ENCODE measurements at regions not wholly inside any gene's neighbourhood (a gene's known extent, or its start where the extent isn't known, plus 50 kb on each side); places are given as distances from the start of the nearest gene placed in this dataset.
A peak's percentile ranks its signal among the peaks of the same experiment; 100 is the strongest.

- H3K4me3 ChIP-seq (ENCODE audit: low read depth in 2 of 2, low read length in 1 of 2): no peak overlapping the region
- no peak overlapping the region for H3K27ac ChIP-seq (ENCODE audit: low read depth in 2 of 2, low read length in 1 of 2)
- peaks cover 0 to under 1% of the 10 kb centered on the region in 2 experiments; a peak in 1 of 4 replicates for H3K4me1 ChIP-seq (ENCODE audit: control insufficient read depth in 1 of 2, insufficient read depth in 2 of 2, low read depth in 1 of 2, low read length in 1 of 2)
- WGBS (ENCODE audit: low lambda C conversion rate): 80% methylated on average over 5 of the region's 5 CpGs
- POLR2A ChIA-PET: no interaction called here
- H3F3A ChIP-seq (replicated peaks; ENCODE audit: insufficient read depth): peaks cover 9% of the 10 kb centered on the region
- no peaks in the 10 kb centered on the region for H3K9me2 ChIP-seq
- no peak overlapping the region for H3K4me2 ChIP-seq
- H2AFZ ChIP-seq (ENCODE audit: low read depth): no peak overlapping the region
- no peaks in the 10 kb centered on the region for H3K27me3 ChIP-seq (ENCODE audit: insufficient read depth)
- H4K20me1 ChIP-seq (ENCODE audit: insufficient read depth): no peaks in the 10 kb centered on the region
- TF ChIP-seq USF2 (IDR thresholded peaks at IDR 0.05; ENCODE audit: borderline replicate concordance, low read depth, low read length): no peak
- TF ChIP-seq JUND (IDR thresholded peaks at IDR 0.05): no peak
- no peak for TF ChIP-seq POLR2AphosphoS5 (IDR thresholded peaks at IDR 0.05; ENCODE audit: low read depth, low read length)
- TF ChIP-seq NRF1 (IDR thresholded peaks at IDR 0.05; ENCODE audit: low read depth, low read length): no peak
- TF ChIP-seq RCOR1 (IDR thresholded peaks at IDR 0.05; ENCODE audit: low read length): no peak
- TF ChIP-seq TEAD4 (IDR thresholded peaks at IDR 0.05; ENCODE audit: borderline replicate concordance, insufficient read depth): no peak
- CTCF ChIA-PET: interaction anchor here (0.9 kb wide), 1 partner anchor 25 kb away, joined by 3 read pairs; no protein-coding TSS in a partner anchor
- H3K9ac ChIP-seq: no peak overlapping the region
- H3K79me2 ChIP-seq (ENCODE audit: insufficient read depth): no peaks in the 10 kb centered on the region
- no peaks in the 10 kb centered on the region for H3K9me3 ChIP-seq
- no peaks in the 10 kb centered on the region for H3K36me3 ChIP-seq (replicated peaks in 1 of 2; ENCODE audit: control insufficient read depth in 1 of 2, insufficient read depth in 2 of 2, low read length in 1 of 2)
- DNase-seq: no peak
These were observed 172.9 kb upstream of the ZFHX3 start for GRCh38 chr16:73220836-73221235.

GRCh38 chr16:73219176-73219575 is 171.2 kb upstream of the ZFHX3 start:
- Histone ChIP-seq H3K9ac (no peak overlapping the region), H3F3A (replicated peaks; ENCODE audit: insufficient read depth) (peaks cover 26% of the 10 kb centered on the region), H3K79me2 (ENCODE audit: insufficient read depth) (no peaks in the 10 kb centered on the region), H3K36me3 (replicated peaks in 1 of 2; ENCODE audit: control insufficient read depth in 1 of 2, insufficient read depth in 2 of 2, low read length in 1 of 2) (no peaks in the 10 kb centered on the region), H3K27ac (ENCODE audit: low read depth in 2 of 2, low read length in 1 of 2) (no peak overlapping the region), H3K27me3 (ENCODE audit: insufficient read depth) (no peaks in the 10 kb centered on the region), H3K9me2 (no peaks in the 10 kb centered on the region), H3K4me3 (ENCODE audit: low read depth in 2 of 2, low read length in 1 of 2) (no peak overlapping the region), H4K20me1 (ENCODE audit: insufficient read depth) (no peaks in the 10 kb centered on the region), H2AFZ (ENCODE audit: low read depth) (no peak overlapping the region), H3K4me1 (ENCODE audit: control insufficient read depth in 1 of 2, insufficient read depth in 2 of 2, low read depth in 1 of 2, low read length in 1 of 2) (peaks cover 4 to 16% of the 10 kb centered on the region in 2 experiments; a peak in 2 of 4 replicates), H3K9me3 (no peaks in the 10 kb centered on the region), H3K4me2 (no peak overlapping the region)
- TF ChIP-seq CTCF (IDR thresholded peaks at IDR 0.05) (peak; percentile 32), TEAD4 (IDR thresholded peaks at IDR 0.05; ENCODE audit: borderline replicate concordance, insufficient read depth) (no peak)
- CTCF ChIA-PET: no interaction called here
- 87% methylated on average over 1 of the region's 1 CpG for WGBS (ENCODE audit: low lambda C conversion rate)
- no peak for DNase-seq
- POLR2A ChIA-PET: no interaction called here

- H2AFZ ChIP-seq (ENCODE audit: low read depth): no peak overlapping the region
- H3K9ac ChIP-seq: no peak overlapping the region
- H3F3A ChIP-seq (replicated peaks; ENCODE audit: insufficient read depth): peaks cover 27% of the 10 kb centered on the region
- ChIA-PET POLR2A (no interaction called here), CTCF (interaction anchor here (0.6 to 1.3 kb wide), 2 partner anchors 19 to 1023 kb away, joined by 3 to 4 read pairs; no protein-coding TSS in a partner anchor)
- no peak for DNase-seq
- H3K36me3 ChIP-seq (replicated peaks in 1 of 2; ENCODE audit: control insufficient read depth in 1 of 2, insufficient read depth in 2 of 2, low read length in 1 of 2): no peaks in the 10 kb centered on the region
- no peaks in the 10 kb centered on the region for H4K20me1 ChIP-seq (ENCODE audit: insufficient read depth)
- peaks cover 4 to 19% of the 10 kb centered on the region in 2 experiments; a peak in 2 of 4 replicates for H3K4me1 ChIP-seq (ENCODE audit: control insufficient read depth in 1 of 2, insufficient read depth in 2 of 2, low read depth in 1 of 2, low read length in 1 of 2)
- H3K9me3 ChIP-seq: no peaks in the 10 kb centered on the region
- no peak overlapping the region for H3K4me3 ChIP-seq (ENCODE audit: low read depth in 2 of 2, low read length in 1 of 2)
- no peak overlapping the region for H3K27ac ChIP-seq (ENCODE audit: low read depth in 2 of 2, low read length in 1 of 2)
- H3K79me2 ChIP-seq (ENCODE audit: insufficient read depth): no peaks in the 10 kb centered on the region
- H3K9me2 ChIP-seq: no peaks in the 10 kb centered on the region
- H3K4me2 ChIP-seq: no peak overlapping the region
- H3K27me3 ChIP-seq (ENCODE audit: insufficient read depth): no peaks in the 10 kb centered on the region
- WGBS (ENCODE audit: low lambda C conversion rate): 86% methylated on average over 3 of the region's 3 CpGs
- no peak for TF ChIP-seq YY1 (IDR thresholded peaks at IDR 0.05; ENCODE audit: low read depth)
- TF ChIP-seq JUND (IDR thresholded peaks at IDR 0.05): no peak
- TF ChIP-seq EZH2phosphoT487 (IDR thresholded peaks at IDR 0.05; ENCODE audit: borderline replicate concordance, low read depth): no peak
- TF ChIP-seq SMC3 (IDR thresholded peaks at IDR 0.05; ENCODE audit: low read depth, low read length): no peak
- TF ChIP-seq CTCF (IDR thresholded peaks at IDR 0.05): peak; percentile 35; the same call in 1 of the 2 replicates
- TF ChIP-seq ZBTB33 (IDR thresholded peaks at IDR 0.05; ENCODE audit: borderline replicate concordance, low read depth): no peak
- TF ChIP-seq TAF1 (IDR thresholded peaks at IDR 0.05; ENCODE audit: borderline replicate concordance, low read depth, low read length): no peak
- TF ChIP-seq RAD21 (IDR thresholded peaks at IDR 0.05; ENCODE audit: low read length): peak; percentile 19; the same call in 1 of the 2 replicates
These were observed 169.7 kb upstream of the ZFHX3 start for GRCh38 chr16:73217654-73218053.

All from SK-N-SH (cell line).